Epithelial cell of esophagus (primary cell): ENCODE measurements at regions not wholly inside any gene's neighbourhood (a gene's known extent, or its start where the extent isn't known, plus 50 kb on each side); places are given as distances from the start of the nearest gene placed in this dataset.

ENCODE experiments used
- DNase-seq: peaks from one replicate; pipeline ENCODE4 v3.0.0; 2010; ENCODE audit warnings: low read depth
- H3K4me3 ChIP-seq: 2 replicates; pipeline ENCODE4 v1.5.1; 2011; ENCODE audit warnings: mild to moderate bottlenecking, low read length, control low read depth
- TF ChIP-seq, protein P1 (sequence below): IDR thresholded peaks from 2 replicates; pipeline ENCODE4 v1.5.1; 2011; ENCODE audit warnings: low read depth, mild to moderate bottlenecking, low read length, control low read depth, inconsistent platforms; ENCODE audit not compliant: insufficient read depth; ENCODE audit errors: missing control alignments

DNA sequence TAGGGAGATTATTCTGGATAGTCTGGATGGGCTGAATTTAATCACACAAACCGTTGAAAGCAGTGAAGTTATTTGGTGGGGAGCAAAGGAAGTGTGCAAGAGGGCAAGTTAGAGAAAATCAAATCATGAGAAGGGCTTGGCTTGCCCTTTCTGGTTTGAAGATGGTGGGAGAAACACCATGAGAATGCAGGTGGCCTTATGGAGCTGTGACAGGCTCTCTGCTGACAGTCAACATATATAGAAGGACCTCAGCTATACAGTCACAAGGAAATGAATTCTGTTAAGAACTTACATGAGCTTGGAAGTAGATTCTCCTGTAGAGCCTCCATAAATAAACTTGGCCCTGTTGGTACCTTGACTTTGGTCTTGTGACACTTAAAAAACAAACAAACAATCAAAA, 72.3 kb downstream of the GMNC start:
- H3K4me3 ChIP-seq: no peak overlapping the region
- TF ChIP-seq, protein P1, sequence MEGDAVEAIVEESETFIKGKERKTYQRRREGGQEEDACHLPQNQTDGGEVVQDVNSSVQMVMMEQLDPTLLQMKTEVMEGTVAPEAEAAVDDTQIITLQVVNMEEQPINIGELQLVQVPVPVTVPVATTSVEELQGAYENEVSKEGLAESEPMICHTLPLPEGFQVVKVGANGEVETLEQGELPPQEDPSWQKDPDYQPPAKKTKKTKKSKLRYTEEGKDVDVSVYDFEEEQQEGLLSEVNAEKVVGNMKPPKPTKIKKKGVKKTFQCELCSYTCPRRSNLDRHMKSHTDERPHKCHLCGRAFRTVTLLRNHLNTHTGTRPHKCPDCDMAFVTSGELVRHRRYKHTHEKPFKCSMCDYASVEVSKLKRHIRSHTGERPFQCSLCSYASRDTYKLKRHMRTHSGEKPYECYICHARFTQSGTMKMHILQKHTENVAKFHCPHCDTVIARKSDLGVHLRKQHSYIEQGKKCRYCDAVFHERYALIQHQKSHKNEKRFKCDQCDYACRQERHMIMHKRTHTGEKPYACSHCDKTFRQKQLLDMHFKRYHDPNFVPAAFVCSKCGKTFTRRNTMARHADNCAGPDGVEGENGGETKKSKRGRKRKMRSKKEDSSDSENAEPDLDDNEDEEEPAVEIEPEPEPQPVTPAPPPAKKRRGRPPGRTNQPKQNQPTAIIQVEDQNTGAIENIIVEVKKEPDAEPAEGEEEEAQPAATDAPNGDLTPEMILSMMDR: no peak
- DNase-seq: no peak

- peak; percentile 22 for DNase-seq
- TF ChIP-seq, protein P1: no peak
- no peak overlapping the region for H3K4me3 ChIP-seq
Observed at GRCh38 chr3:190786898-190787297, 75.6 kb downstream of the GMNC start.

GRCh38 chr3:190785047-190785446, 77.4 kb downstream of the GMNC start:
- DNase-seq: no peak

GRCh38 chr3:190780524-190780923, 82.0 kb downstream of the GMNC start:
- TF ChIP-seq, protein P1: no peak
- no peak overlapping the region for H3K4me3 ChIP-seq
- peak; percentile 16 for DNase-seq

More at GRCh38 chr3:190785047-190785446, 77.4 kb downstream of the GMNC start:
- TF ChIP-seq, protein P1: no peak
- H3K4me3 ChIP-seq: no peak overlapping the region

DNA sequence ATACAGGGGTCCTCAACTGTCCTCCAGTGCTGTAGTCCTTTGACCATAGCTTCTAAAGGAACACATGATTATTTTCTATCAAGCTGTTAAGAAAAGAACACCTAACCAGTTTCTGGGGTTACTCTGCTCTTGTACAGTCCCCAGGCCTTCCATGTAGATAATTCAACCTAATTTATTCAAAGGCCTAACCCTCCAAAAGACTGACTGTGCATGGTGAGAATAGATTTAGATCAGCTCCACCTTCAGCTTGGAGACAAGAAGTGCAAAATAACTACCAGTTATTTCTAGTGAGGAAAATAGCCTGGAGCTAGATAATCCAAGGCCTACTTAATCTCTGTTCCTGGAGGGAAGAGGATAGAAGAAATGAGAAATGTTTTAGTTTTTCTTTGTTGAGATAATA, 87.9 kb downstream of the GMNC start:
- TF ChIP-seq, protein P1: no peak
- no peak overlapping the region for H3K4me3 ChIP-seq
- no peak for DNase-seq

GRCh38 chr3:190773948-190774347, 88.5 kb downstream of the GMNC start:
- no peak overlapping the region for H3K4me3 ChIP-seq
- TF ChIP-seq, protein P1: no peak

GRCh38 chr3:190772831-190773230, 89.7 kb downstream of the GMNC start:
- DNase-seq: no peak
- no peak overlapping the region for H3K4me3 ChIP-seq
- TF ChIP-seq, protein P1: no peak

More at GRCh38 chr3:190773948-190774347, 88.5 kb downstream of the GMNC start:
- no peak for DNase-seq
